Stimulated activated CD8-positive, alpha-beta memory T cell treated with anti-CD3 and anti-CD28 coated beads, Interleukin-7, amount 100 ng/mL, for 4 hours (primary cell): ENCODE measurements at regions not wholly inside any gene's neighbourhood (a gene's known extent, or its start where the extent isn't known, plus 50 kb on each side); places are given as distances from the start of the nearest gene placed in this dataset.
"Not testable (repeated sequence)": the region's sequence is repeated elsewhere in the genome, so short reads cannot be mapped to it uniquely, and the experiment has no call there.

Source experiments
- DNase-seq, 2 donors: peaks; one replicate each; pipeline ENCODE4 v3.0.0-alpha.2; 2020; ENCODE audit warnings: low read depth in 2 of 2

DNA sequence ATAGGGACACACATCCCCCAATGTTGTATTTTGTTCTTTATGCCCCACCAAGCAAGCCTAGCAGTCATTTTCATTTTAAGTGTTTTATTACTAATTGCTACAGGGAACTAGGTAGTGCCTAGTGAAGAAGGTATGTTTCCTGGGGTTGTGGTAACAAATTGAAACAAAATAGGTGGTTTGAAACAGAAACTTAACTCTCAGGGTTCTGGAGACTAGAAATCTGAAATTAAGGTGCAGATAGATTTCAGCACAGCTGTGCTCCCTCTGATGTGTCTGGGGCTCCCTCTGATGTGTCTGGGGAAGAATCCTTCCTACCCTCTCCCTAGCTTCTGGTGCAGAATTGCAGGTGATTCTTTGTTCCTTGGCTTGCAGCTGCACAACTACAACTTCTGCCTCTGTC, 390.1 kb downstream of the ZFHX3 start:
- DNase-seq: no peak

DNA sequence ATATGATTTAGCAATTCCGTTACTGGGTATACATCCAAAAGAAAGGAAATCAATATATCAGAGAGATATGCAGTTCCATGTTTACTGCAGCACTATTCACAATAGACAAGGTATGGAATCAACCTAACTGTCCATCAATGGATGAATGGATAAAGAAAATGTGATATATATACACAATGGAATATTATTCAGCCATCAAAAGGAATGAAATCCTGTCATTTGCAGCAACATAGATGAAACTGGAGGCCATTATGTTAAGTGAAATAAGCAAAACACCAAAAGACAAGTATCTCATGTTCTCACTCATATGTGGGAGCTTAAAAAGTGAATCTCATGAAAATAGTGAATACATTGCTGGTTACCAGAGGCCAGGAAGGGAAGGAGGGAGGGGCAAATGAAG, 390.8 kb downstream of the ZFHX3 start:
- no peak for DNase-seq

DNA sequence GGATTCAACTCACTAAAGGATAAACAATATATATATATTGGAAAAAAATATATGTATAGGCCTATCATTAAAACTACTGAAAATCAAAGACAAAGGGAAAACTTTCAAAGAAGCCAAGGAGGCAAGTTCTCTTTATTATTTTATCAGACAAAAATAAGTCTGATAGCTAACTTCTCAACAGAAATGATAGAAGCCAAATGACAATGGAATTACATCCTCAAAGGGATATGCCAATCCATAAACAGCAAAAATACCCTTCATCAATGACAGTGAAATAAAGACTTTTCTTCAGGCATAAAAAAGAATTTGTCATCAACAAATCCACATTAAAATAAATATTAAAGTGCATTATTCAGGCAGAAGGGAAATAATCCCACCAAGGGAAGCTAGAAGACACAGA, 393.4 kb downstream of the ZFHX3 start:
- no peak for DNase-seq

DNA sequence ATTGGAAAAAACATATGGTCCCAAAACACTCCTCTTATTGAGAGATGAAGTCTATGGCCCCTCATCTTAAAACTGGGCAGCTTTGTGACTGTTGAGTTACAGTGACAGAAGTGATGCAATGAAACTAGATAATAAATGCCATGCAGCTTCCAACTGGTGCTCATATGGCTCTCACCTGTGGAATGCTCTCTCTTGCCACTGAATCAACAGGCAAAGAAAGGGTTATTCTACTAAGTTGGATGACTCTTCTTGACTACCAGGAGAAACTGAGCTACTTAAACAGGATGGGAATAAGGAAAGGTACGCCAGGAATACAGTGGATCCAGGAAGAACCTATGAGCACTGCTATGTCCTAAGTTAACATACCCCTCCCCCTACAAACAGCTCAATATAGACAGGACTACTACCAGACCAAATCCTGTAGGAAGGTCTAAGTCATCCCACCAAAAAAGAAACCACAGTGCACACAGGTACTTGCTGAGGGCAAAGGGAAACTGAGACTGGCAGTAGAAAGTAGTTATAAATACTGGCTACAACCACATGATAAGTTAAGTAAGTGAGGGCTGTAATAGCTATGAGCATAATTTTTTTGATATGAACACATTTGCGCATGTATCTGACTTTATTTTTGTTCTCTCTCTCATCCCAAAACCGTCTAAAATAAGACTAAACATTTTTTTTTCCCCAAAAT, 398.5 kb downstream of the ZFHX3 start:
- no peak for DNase-seq

DNA sequence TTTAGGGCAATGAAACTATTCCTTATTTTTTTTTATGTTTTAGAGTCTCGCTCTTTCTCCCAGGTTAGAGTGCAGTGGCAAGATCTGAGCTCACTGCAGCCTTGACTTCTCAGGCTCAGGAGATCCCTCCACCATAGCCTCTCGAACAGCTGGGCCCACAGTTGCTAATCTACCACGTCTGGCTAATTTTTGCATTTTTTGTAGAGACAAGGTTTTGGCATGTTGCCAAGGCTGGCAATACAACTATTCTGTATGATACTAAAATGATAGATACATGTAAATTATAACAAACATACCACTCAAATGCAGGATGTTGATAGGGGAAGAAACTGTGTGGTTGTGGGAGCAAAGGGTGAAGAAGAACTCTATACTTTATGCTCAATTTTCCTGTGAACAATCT, 401.3 kb downstream of the ZFHX3 start:
- no peak for DNase-seq

DNA sequence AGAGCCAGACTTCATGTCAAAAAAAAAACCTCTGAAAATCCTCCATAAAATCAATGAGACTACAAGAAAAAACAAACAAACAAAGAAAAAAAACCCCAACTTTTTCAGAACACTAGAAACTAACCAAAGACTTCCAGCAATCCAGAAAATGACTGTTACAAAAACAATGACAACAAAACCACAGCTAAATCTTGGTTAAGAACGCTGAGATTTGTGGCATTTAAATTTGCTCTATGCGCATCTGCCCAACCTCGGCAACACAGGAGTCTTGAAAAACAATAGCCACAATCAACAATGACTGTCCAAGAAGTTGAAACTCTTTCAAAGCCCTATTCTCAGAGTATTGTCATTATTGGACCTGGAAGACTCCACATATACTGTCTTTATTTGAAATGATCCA, 402.4 kb downstream of the ZFHX3 start:
- no peak for DNase-seq

DNA sequence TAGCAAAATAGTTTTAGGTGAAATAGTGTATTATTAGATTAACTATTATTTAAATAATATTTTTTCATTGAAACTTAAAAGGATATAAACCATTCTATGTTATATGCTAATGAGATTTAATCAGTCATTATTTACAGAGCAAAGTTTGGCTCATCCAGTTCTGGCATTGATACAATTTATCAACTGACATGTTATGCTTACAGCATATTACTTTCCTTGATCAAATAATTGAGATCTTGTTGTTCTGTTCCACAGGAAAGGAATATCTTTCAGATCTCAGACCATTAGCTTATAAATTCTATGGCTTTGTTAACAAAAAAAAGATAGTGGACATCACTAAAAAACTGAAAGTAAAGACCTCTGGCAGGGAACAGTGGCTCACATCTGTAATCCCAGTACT, 403.0 kb downstream of the ZFHX3 start:
- DNase-seq: no peak

DNA sequence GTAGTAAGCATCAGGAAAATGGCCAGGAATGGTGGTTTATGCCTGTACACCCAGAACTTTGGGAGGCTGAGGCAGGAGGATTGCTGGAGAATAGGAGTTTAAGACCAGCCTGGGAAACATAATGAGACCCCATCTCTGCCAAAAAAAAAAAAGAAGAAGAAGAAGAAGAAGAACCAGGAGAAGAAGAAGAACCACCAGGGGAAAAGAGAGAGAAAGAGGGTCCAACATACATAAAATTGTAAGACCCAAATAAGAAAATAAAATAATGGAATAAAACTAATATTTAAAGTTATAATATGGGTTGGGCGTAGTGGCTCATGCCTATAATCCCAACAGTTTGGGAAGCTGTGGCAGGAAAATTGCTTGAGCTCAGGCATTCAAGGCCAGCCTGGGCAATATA, 408.4 kb downstream of the ZFHX3 start:
- no peak for DNase-seq

DNA sequence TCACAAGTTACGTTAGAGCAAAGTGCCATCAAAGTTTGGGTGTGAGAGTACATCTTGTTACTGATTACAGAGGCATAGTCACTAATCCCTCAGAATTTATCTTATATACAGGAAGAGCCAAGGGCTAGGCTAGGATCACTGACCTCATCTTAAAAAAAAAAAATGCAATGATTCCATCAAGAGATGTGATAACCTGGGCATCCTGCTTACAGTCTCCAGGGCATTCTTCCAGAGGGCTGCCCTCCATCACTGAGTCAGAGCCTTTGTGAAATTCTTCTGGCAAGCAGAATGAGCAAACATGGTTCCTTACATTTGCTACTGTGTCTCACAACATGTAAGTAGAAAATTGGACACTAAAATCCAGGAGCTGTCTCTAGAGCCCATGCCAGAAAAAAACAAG, 410.6 kb downstream of the ZFHX3 start:
- no peak for DNase-seq

DNA sequence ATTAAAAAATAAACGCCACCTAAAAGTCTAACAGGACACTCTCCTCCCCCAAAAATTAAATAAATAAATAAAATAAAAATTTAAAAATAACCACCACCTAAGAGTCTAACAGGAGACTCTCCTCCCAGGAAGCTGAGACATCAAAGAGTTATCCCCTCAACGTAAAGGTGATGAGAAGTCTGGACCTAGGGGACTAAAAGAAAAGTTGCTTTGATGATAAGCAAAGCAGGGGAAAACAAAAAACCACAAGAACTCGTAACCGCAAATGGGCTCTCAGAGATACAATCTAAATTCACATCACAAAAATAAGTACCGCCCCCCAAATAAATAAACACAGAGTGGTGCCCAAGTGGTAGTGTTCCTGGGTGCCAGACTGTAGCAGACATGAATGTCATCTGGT, 412.2 kb downstream of the ZFHX3 start:
- DNase-seq: no peak

DNA sequence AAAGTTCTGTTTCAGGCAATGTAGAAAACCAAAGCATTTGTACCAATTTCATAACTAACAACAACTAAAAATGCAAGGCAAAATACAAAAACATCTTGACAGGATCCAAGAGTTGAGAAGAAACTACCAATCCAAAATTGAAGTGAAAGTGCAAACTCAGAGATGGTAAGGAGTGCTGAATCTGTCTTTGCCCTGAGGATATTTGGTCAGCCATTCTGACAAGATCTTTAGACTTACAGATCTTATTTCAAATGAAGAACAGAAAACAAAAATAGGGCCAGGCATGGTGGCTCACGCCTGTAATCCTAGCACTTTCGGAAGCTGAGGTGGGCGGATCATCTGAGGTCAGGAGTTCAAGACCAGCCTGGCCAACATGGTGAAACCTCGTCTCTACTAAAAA, 412.8 kb downstream of the ZFHX3 start:
- no peak for DNase-seq

DNA sequence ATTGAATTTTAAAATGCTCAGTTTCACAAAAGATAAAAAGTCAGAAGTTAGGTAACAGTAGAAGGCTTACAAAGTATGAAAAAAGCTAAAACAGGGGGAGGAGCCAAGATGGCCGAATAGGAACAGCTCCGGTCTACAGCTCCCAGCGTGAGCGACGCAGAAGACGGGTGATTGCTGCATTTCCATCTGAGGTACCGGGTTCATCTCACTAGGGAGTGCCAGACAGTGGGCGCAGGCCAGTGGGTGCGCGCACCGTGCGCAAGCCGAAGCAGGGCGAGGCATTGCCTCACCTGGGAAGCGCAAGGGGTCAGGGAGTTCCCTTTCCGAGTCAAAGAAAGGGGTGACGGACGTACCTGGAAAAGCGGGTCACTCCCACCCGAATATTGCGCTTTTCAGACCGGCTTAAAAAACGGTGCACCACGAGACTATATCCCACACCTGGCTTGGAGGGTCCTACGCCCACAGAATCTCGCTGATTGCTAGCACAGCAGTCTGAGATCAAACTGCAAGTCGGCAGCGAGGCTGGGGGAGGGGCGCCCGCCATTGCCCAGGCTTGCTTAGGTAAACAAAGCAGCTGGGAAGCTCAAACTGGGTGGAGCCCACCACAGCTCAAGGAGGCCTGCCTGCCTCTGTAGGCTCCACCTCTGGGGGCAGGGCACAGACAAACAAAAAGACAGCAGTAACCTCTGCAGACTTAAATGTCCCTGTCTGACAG, 420.6 kb downstream of the ZFHX3 start:
- DNase-seq: not testable (repeated sequence)

DNA sequence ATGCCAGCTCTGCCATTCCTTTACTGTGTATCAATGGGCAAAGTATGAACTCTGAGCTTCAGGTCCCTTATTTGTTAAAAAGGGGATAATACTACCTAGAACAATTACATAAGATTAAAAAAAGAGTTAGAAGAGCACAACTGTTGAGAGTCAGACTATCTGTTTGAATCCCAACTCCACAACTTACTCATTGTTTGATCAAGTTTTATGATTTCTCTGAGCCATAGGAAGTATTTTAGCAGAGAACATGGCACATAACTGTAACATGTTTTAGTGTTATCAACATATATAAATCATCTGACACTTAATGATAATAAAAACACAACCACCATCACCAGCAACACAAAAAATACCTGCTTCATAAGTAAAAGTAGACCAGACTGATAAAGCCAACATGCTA, 421.3 kb downstream of the ZFHX3 start:
- DNase-seq: no peak

DNA sequence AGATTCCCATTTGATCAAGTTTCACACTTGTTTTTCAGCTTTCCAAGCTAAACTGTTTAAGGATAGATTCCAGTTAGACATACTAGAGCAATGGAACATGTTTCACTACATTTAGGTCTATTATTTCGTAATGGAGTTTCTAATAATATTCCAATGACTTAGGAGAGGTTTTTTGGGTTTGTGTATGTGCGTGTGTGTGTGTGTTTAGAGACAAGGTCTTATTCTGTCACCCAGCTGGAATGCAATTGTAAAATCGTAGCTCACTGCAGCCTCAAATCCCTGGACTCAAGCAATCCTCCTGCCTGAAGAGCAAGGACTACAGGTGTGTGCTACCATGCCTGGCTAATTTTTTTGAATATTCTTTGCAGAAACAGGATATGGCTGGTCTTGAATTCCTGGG, 426.3 kb downstream of the ZFHX3 start:
- no peak for DNase-seq

DNA sequence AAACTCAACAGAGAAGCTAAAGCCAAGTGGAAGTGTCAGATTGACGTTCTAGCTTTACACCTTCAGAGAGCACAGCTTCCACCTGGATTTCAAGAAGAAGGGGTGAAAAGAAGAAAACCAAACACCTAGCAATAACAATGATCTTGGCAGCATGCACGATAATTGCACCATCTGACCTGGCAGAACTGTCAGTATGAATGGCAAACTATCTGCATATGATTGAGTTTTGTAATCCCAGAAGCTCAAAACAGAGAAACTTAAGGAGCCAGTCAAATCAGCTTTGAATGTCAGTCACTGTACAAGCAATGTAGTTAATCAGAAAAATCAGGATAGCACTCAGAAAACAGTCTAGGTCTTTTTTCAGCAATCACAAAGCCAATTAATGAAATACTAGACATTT, 427.1 kb downstream of the ZFHX3 start:
- no peak for DNase-seq

DNA sequence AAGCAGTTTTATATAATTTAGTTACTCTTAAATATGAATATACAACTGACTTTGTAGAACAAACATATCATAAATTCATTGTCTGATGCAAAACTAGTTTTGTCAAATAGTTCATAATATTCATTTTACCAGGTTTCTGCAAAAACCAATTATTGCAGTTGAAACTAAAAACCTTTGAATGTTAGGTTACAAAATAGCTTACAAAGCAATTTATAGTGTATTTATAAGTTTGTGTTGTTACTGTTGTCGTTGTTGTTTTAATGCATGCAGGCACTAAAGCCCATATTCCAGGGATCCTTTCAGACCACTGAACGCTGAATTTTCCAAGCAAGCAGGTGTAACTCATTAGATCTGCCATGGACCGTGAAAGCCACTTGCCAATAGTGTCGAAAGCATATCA, 427.6 kb downstream of the ZFHX3 start:
- DNase-seq: no peak

DNA sequence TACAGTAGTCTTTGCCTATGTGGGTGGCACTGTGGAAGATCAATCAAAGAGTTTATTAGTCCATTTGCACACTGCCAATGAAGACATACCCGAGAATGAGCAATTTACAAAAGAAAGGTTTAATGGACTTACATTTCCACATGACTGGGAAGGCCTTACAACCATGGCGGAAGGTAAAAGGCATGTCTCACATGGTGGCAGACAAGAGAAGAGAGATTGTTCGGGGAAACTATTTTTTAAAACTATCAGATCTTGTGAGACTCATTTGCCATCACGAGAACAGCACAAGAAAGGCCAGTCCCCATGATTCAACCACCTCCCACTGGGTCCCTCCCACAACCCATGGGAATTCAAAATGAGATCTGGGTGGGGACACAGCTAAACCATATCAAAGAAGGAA, 432.1 kb downstream of the ZFHX3 start:
- no peak for DNase-seq

DNA sequence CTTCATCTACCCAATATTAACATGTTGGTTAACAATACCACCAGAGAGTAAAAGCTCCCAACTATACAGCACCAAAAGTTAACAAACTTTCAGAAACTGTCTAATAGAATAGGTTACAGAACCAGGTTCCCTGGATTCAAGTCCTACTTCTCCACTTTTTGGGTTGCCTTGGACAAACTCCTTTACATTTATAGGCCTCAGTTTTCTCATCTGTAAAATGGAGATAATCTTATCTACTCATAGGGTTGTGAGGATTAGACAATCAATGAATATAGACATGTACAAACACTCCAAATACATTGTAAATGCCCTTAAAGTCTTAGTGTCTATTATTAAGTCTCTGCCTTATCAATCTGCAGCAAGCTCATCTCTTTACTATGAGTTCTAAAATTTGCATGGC, 435.2 kb downstream of the ZFHX3 start:
- DNase-seq: no peak

DNA sequence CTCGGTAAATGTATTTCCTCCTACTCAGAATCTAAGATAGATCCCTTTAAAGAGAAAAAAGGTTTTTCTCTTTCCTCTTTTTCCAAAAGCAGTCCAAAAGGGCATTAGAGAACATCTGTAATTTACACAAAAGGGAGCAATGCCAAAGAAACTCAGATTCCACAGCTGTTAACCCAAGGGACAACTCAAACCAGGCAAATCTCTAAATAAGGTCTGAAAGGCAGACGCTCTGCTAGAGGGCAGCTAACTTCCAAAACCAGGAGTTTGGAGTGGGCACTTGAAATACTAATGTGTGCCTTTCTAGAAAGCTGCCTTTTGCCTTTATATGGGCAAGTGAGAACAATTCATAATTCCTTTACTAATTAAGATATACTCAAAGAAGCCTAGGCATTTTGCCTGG, 435.7 kb downstream of the ZFHX3 start:
- no peak for DNase-seq

DNA sequence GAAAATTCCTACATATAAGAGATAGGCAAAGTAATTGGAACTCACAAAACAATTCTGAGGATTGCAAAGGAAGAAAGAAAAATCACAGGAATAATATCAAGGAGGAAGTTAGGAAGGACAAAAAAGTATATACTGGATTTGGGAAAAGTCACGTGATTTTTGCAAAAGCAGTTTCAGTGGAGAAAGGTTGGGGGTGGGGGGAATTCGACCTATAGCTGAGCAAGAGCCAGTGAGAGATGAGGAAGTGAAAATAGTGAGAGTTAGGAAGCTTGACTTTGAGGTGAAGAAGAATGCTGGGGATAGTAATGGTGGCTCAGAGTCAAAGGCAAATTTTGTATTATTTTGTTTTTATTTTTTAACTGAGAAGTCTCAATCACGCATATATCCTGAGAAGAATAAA, 438.0 kb upstream of the PMFBP1 start:
- no peak for DNase-seq

DNA sequence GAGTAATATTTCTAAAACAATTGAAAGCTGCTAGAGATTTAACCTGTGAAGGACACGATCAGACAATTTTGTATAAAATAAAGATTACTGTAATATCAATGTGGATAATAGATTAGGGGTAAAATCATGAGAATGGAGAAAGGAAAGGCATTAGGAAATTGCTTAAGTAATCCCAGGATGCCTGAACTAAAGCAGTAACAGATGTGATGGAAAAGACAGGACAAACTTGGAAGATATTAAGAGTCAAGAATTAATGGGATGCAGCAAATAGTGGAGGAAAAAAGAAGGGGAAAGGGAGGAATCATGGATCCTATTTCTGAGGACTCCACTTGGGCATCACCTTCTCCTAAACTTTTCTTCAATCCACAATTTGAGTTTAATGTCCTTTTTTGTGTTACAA, 437.1 kb upstream of the PMFBP1 start:
- no peak for DNase-seq

DNA sequence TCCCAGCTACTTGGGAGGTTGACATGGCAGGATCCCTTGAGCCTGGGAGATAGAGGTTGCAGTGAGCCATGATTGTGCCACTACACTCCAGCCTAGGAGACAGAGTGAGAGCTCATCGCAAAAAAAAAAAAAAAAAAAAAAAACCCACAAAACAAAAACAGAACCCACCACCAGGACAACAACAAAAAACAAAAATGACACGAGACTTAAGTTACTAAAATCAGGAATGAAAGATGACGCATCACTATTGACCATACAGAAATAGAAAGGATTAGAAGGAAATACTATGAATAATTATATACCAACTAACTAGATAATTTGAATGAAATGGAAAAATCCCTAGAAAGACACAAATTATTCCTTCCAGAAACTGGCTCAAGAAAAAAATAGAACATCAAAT, 432.4 kb upstream of the PMFBP1 start:
- DNase-seq: no peak

DNA sequence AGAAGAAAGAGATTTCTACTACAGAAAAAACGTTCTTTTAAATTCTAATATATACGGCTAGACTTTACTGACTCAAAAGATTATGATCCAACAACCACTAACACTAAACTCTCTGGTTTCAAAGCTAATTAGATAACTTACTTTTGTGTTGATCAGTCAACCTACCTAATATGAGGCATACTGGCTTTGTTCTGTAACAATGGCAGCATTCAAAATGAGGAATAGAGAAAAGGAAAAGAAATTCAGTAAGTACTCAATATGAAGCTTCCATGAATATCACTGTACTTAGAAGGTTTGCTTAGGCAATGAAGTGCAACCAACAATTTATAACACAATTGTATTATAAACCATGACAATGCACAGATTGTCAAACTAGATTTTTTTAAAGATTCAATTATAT, 430.5 kb upstream of the PMFBP1 start:
- no peak for DNase-seq

DNA sequence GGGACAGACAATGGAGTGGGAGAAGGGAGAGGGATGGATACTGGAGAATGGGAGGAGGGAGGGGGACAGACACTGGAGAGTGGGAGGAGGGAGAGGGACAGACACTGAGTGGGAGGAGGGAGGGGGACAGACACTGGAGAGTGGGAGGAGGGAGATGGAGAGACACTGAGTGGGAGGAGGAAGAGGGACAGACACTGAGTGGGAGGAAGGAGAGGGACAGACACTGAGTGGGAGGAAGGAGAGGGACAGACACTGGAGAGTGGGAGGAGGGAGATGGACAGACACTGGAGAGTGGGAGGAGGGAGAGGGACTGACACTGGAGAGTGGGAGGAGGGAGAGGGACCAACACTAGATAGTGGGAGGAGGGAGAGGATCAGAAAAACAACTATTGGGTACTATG, 426.7 kb upstream of the PMFBP1 start:
- no peak for DNase-seq
